ENCODE measurements at regions not wholly inside any gene's neighbourhood (a gene's known extent, or its start where the extent isn't known, plus 50 kb on each side); places are given as distances from the start of the nearest gene placed in this dataset.
A peak's percentile ranks its signal among the peaks of the same experiment; 100 is the strongest.

- no peak overlapping the region for H3K27ac Mint-ChIP-seq
- H3K27me3 Mint-ChIP-seq = no peaks in the 10 kb centered on the region
- H3K36me3 Mint-ChIP-seq = no peaks in the 10 kb centered on the region
- DNase-seq (ENCODE audit: low spot score in 2 of 2) = no peak
- no peak for ATAC-seq (ENCODE audit: low read depth)
- peaks cover 5% of the 10 kb centered on the region for H3K4me1 Mint-ChIP-seq
- no peak overlapping the region for H3K4me3 Mint-ChIP-seq
- H3K9me3 Mint-ChIP-seq = no peaks in the 10 kb centered on the region
Observed at GRCh38 chr10:2703953-2704352, 363.4 kb upstream of the PFKP start.

GRCh38 chr10:2701802-2702201 is 365.5 kb upstream of the PFKP start:
- no peak for DNase-seq (ENCODE audit: low spot score in 2 of 2)
- Mint-ChIP-seq H3K27me3 (no peaks in the 10 kb centered on the region), H3K36me3 (no peaks in the 10 kb centered on the region), H3K9me3 (no peaks in the 10 kb centered on the region), H3K27ac (no peak overlapping the region), H3K4me1 (peaks cover 5% of the 10 kb centered on the region), H3K4me3 (no peak overlapping the region)
- no peak for ATAC-seq (ENCODE audit: low read depth)

GRCh38 chr10:2700626-2701305 is 366.6 kb upstream of the PFKP start:
- DNase-seq (ENCODE audit: low spot score in 2 of 2) (no peak), ATAC-seq (ENCODE audit: low read depth) (peak; percentile 71)
- no peak overlapping the region for H3K4me3 Mint-ChIP-seq
- no peaks in the 10 kb centered on the region for H3K36me3 Mint-ChIP-seq
- H3K9me3 Mint-ChIP-seq = no peaks in the 10 kb centered on the region
- peaks cover 5% of the 10 kb centered on the region for H3K4me1 Mint-ChIP-seq
- H3K27me3 Mint-ChIP-seq = no peaks in the 10 kb centered on the region
- H3K27ac Mint-ChIP-seq = no peak overlapping the region

GRCh38 chr10:2688958-2689357 is 378.4 kb upstream of the PFKP start:
- peaks cover 7% of the 10 kb centered on the region for H3K27me3 Mint-ChIP-seq
- H3K36me3 Mint-ChIP-seq = no peaks in the 10 kb centered on the region

GRCh38 chr10:2686691-2687090 is 380.7 kb upstream of the PFKP start:
- Mint-ChIP-seq H3K36me3 (no peaks in the 10 kb centered on the region), H3K4me1 (no peaks in the 10 kb centered on the region), H3K27ac (no peak overlapping the region), H3K27me3 (peaks cover 7% of the 10 kb centered on the region), H3K4me3 (no peak overlapping the region), H3K9me3 (peaks cover 7% of the 10 kb centered on the region)
- ATAC-seq (ENCODE audit: low read depth) (no peak), DNase-seq (ENCODE audit: low spot score in 2 of 2) (no peak)

More at GRCh38 chr10:2688958-2689357, 378.4 kb upstream of the PFKP start:
- Mint-ChIP-seq H3K27ac (no peak overlapping the region), H3K9me3 (peaks cover 7% of the 10 kb centered on the region), H3K4me3 (no peak overlapping the region), H3K4me1 (no peaks in the 10 kb centered on the region)
- ATAC-seq (ENCODE audit: low read depth) (no peak), DNase-seq (ENCODE audit: low spot score in 2 of 2) (no peak)

GRCh38 chr10:2682491-2682890 is 384.9 kb upstream of the PFKP start:
- Mint-ChIP-seq H3K4me1 (no peaks in the 10 kb centered on the region), H3K36me3 (no peaks in the 10 kb centered on the region), H3K27ac (no peak overlapping the region), H3K4me3 (no peak overlapping the region), H3K9me3 (no peaks in the 10 kb centered on the region), H3K27me3 (peaks cover 4% of the 10 kb centered on the region)
- DNase-seq (ENCODE audit: low spot score in 2 of 2) (no peak), ATAC-seq (ENCODE audit: low read depth) (no peak)

- no peak overlapping the region for H3K4me3 Mint-ChIP-seq
- H3K4me1 Mint-ChIP-seq = no peaks in the 10 kb centered on the region
- H3K36me3 Mint-ChIP-seq = no peaks in the 10 kb centered on the region
- ATAC-seq (ENCODE audit: low read depth) (no peak), DNase-seq (ENCODE audit: low spot score in 2 of 2) (no peak)
- H3K27me3 Mint-ChIP-seq = peaks cover 3% of the 10 kb centered on the region
- no peak overlapping the region for H3K27ac Mint-ChIP-seq
- H3K9me3 Mint-ChIP-seq = no peaks in the 10 kb centered on the region
Observed at GRCh38 chr10:2681891-2682290, 385.5 kb upstream of the PFKP start.

GRCh38 chr10:2680821-2681220 is 386.5 kb upstream of the PFKP start:
- no peak overlapping the region for H3K4me3 Mint-ChIP-seq
- no peaks in the 10 kb centered on the region for H3K4me1 Mint-ChIP-seq
- ATAC-seq (ENCODE audit: low read depth) (no peak), DNase-seq (ENCODE audit: low spot score in 2 of 2) (no peak)
- peaks cover 3% of the 10 kb centered on the region for H3K27me3 Mint-ChIP-seq
- H3K9me3 Mint-ChIP-seq = no peaks in the 10 kb centered on the region
- no peak overlapping the region for H3K27ac Mint-ChIP-seq
- H3K36me3 Mint-ChIP-seq = no peaks in the 10 kb centered on the region

- H3K4me3 Mint-ChIP-seq = no peak overlapping the region
- H3K27me3 Mint-ChIP-seq = peaks cover 3% of the 10 kb centered on the region
- no peaks in the 10 kb centered on the region for H3K9me3 Mint-ChIP-seq
- DNase-seq (ENCODE audit: low spot score in 2 of 2) (no peak), ATAC-seq (ENCODE audit: low read depth) (no peak)
- H3K27ac Mint-ChIP-seq = no peak overlapping the region
- H3K4me1 Mint-ChIP-seq = no peaks in the 10 kb centered on the region
- H3K36me3 Mint-ChIP-seq = no peaks in the 10 kb centered on the region
Observed at GRCh38 chr10:2679646-2680045, 387.7 kb upstream of the PFKP start.

- Mint-ChIP-seq H3K9me3 (no peaks in the 10 kb centered on the region), H3K4me1 (no peaks in the 10 kb centered on the region), H3K36me3 (no peaks in the 10 kb centered on the region), H3K27ac (no peak overlapping the region), H3K4me3 (no peak overlapping the region), H3K27me3 (peaks cover 3% of the 10 kb centered on the region)
- DNase-seq (ENCODE audit: low spot score in 2 of 2) (no peak), ATAC-seq (ENCODE audit: low read depth) (no peak)
Observed at GRCh38 chr10:2676455-2676854, 390.9 kb upstream of the PFKP start.

GRCh38 chr10:2674451-2674850 is 392.9 kb upstream of the PFKP start:
- ATAC-seq (ENCODE audit: low read depth) = no peak
- H3K27ac Mint-ChIP-seq = no peak overlapping the region
- DNase-seq (ENCODE audit: low spot score in 2 of 2) = no peak
- no peaks in the 10 kb centered on the region for H3K36me3 Mint-ChIP-seq
- no peak overlapping the region for H3K4me3 Mint-ChIP-seq
- peaks cover 2% of the 10 kb centered on the region for H3K4me1 Mint-ChIP-seq
- peaks cover 3% of the 10 kb centered on the region for H3K27me3 Mint-ChIP-seq
- H3K9me3 Mint-ChIP-seq = peaks cover 1% of the 10 kb centered on the region

GRCh38 chr10:2670864-2671263 is 396.5 kb upstream of the PFKP start:
- Mint-ChIP-seq H3K4me1 (peaks cover 2% of the 10 kb centered on the region), H3K36me3 (no peaks in the 10 kb centered on the region), H3K9me3 (peaks cover 4% of the 10 kb centered on the region), H3K27me3 (no peaks in the 10 kb centered on the region), H3K27ac (no peak overlapping the region), H3K4me3 (no peak overlapping the region)
- no peak for ATAC-seq (ENCODE audit: low read depth)
- no peak for DNase-seq (ENCODE audit: low spot score in 2 of 2)

- Mint-ChIP-seq H3K4me1 (peaks cover 2% of the 10 kb centered on the region), H3K4me3 (no peak overlapping the region), H3K9me3 (peaks cover 15% of the 10 kb centered on the region), H3K36me3 (no peaks in the 10 kb centered on the region), H3K27ac (no peak overlapping the region), H3K27me3 (no peaks in the 10 kb centered on the region)
- DNase-seq (ENCODE audit: low spot score in 2 of 2) (no peak), ATAC-seq (ENCODE audit: low read depth) (no peak)
Observed at GRCh38 chr10:2665772-2666171, 401.6 kb upstream of the PFKP start.

GRCh38 chr10:2660276-2660675 is 407.1 kb upstream of the PFKP start:
- ATAC-seq (ENCODE audit: low read depth) = no peak
- no peak for DNase-seq (ENCODE audit: low spot score in 2 of 2)
- Mint-ChIP-seq H3K4me1 (no peaks in the 10 kb centered on the region), H3K4me3 (no peak overlapping the region), H3K9me3 (peaks cover 13% of the 10 kb centered on the region), H3K36me3 (no peaks in the 10 kb centered on the region), H3K27me3 (peaks cover 1% of the 10 kb centered on the region), H3K27ac (no peak overlapping the region)

- DNase-seq (ENCODE audit: low spot score in 2 of 2) (no peak), ATAC-seq (ENCODE audit: low read depth) (no peak)
- Mint-ChIP-seq H3K4me3 (no peak overlapping the region), H3K27me3 (peaks cover 1% of the 10 kb centered on the region), H3K4me1 (no peaks in the 10 kb centered on the region), H3K27ac (no peak overlapping the region), H3K9me3 (peaks cover 7% of the 10 kb centered on the region), H3K36me3 (no peaks in the 10 kb centered on the region)
Observed at GRCh38 chr10:2659660-2660209, 407.6 kb upstream of the PFKP start.

Measured in memory B cell (primary cell).